ENCODE measurements at regions not wholly inside any gene's neighbourhood (a gene's known extent, or its start where the extent isn't known, plus 50 kb on each side); places are given as distances from the start of the nearest gene placed in this dataset.

DNA sequence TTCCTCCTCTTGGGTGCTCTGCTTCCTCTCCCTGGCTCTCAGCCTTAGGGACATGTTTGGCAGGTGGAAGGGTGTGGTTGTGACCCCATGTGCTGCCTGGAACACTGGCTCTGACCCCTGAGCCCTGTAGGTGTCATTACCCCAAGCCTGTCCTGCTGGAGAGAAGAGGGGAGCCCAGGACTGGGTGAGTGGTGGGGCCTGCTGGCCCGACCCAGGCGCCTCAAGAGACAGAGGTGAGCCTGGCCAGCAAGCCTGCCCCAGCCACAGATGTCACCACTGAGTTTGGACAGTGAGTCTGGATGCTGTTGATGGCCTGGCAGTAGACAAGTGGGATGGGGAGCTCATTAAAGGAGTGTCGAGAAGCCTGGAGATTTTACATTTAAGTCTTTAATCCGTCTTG lies 1112.2 kb downstream of the BRD1 start:
- TF ChIP-seq POLR2A (IDR thresholded peaks at IDR 0.05) = no peak
- TF ChIP-seq, protein P1, sequence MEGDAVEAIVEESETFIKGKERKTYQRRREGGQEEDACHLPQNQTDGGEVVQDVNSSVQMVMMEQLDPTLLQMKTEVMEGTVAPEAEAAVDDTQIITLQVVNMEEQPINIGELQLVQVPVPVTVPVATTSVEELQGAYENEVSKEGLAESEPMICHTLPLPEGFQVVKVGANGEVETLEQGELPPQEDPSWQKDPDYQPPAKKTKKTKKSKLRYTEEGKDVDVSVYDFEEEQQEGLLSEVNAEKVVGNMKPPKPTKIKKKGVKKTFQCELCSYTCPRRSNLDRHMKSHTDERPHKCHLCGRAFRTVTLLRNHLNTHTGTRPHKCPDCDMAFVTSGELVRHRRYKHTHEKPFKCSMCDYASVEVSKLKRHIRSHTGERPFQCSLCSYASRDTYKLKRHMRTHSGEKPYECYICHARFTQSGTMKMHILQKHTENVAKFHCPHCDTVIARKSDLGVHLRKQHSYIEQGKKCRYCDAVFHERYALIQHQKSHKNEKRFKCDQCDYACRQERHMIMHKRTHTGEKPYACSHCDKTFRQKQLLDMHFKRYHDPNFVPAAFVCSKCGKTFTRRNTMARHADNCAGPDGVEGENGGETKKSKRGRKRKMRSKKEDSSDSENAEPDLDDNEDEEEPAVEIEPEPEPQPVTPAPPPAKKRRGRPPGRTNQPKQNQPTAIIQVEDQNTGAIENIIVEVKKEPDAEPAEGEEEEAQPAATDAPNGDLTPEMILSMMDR (IDR thresholded peaks at IDR 0.05) = no peak

Data from adrenal gland (tissue), 5 donors.